C4-2B (cell line): ENCODE measurements at regions not wholly inside any gene's neighbourhood (a gene's known extent, or its start where the extent isn't known, plus 50 kb on each side); places are given as distances from the start of the nearest gene placed in this dataset.

Experiments
- CTCF ChIP-seq: fragments of 450-650 bp; conservative IDR thresholded peaks from 2 replicates; pipeline ENCODE4 v1.5.1; 2017; ENCODE audit warnings: mild to moderate bottlenecking
- ZFX ChIP-seq: fragments of 450-650 bp; IDR thresholded peaks from 2 replicates; pipeline ENCODE4 v1.6.1; 2017

GRCh38 chr6:141169419-141169818 is 963.3 kb upstream of the GJE1 start:
- no peak for TF ChIP-seq CTCF
- TF ChIP-seq ZFX = no peak
